NCI-H187 treated with DMSO at 0.1 percent for 48 hours (cell line): ENCODE measurements at regions not wholly inside any gene's neighbourhood (a gene's known extent, or its start where the extent isn't known, plus 50 kb on each side); places are given as distances from the start of the nearest gene placed in this dataset.

Experiments used
- DNase-seq: peaks from one replicate; lab custom pipeline; 2025; lab: John Stamatoyannopoulos, UW

GRCh38 chr14:39863441-39863840, 431.2 kb upstream of the FBXO33 start:
- DNase-seq = no peak

DNA sequence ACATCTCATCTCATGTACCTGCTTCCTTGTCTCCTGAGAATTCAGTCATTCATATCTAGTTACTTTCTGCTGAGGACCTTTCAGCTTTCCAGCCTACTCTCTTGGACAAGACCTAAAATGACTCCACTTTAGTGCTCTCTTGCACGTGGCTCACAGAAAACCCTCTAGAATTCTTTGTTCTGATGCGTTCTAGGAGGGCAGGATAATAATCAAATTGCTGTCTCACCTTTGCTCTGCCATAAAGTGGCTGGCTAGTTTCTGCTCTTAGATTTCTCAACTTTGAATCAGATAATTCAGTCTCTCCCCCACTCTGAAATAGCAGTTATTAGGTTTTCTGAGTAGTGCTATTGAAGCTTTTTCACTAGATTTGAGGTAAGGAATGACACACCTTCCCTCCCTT, 429.5 kb upstream of the FBXO33 start:
- no peak for DNase-seq

DNA sequence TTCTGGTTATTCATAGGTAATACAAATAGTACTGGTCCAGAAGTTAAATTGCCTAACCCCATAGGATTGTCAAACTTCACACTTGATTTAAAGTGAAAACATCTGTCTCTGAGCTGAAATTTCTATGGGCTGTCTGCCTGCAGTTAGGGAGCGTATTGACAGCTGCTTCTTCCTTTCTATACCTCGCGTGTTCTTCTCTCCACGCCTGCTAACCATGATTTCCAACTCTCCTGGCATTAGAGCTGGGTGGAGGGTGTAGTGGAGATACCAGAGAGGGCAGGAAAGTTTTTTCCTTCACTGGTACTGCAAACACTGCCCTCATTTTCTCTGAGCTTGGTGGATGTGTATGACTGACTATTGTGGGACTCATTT, 429.0 kb upstream of the FBXO33 start:
- no peak for DNase-seq

DNA sequence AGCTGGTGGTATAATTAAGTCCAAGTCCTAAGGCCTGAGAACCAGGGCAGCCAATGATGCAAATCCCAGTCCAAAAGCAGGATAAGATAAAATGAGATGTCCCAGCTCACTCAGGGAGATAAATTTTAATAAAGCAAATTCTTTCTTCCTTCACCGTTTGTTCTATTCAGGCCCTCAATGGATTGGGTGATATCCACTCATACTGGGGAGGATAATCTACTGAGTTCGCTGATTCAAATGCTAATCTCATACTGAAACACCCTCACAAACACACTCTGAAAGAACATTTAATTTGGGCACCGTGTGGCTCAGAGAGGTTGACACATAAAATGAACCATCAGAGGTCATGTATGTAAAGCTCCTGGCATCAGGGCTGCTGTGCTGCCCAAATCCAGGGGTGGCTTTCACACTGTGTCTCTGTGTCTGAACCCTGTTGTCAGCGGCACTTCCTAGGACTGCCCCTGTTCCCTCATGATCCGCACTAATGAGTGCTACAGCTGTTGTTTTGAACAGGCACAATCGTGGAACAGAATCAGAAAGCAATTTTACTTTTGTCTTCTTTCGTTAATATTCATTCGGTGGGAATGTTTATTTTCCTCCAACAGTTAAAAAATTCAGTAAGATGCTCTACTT, 428.5 kb upstream of the FBXO33 start:
- DNase-seq = no peak

- DNase-seq = no peak
Observed at GRCh38 chr14:39859314-39859713, 427.1 kb upstream of the FBXO33 start.

- no peak for DNase-seq
Observed at GRCh38 chr14:39857376-39858055, 425.3 kb upstream of the FBXO33 start.

DNA sequence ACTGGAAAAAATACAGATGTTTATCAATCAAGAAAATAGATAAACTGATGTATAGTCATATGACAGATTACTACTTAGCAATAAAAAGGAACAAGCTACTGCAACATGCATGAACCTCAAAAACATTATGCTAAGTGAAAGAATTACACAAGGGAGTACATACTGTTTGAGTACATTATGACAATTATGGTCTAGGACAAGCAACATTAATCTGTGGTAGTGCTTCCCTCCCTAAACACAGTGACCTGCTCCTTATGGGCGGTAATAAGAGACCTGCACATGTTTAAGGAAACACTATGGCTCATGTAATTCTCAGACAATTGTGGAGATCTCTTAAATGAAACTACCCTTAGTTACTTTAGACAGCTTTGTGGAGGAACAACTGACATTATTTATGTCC, 421.2 kb upstream of the FBXO33 start:
- no peak for DNase-seq

DNA sequence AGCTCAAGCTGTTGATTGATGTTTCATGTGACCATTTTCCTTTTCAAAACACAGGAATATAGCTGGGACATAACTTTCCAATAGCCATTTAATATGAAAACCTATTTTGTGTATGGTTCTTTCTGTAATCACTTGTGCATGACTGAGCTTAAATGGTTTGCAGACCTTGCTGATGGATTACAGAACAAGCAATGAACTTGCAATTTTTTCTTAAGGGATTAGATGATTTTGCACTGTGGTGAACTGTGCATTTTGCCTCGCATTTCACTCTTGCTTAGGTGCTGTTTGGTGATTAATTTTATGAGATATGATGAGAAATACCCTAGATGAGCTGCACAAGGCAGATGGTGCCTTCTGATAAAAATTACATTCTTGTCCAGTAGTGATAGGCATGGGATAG, 419.0 kb upstream of the FBXO33 start:
- no peak for DNase-seq

DNA sequence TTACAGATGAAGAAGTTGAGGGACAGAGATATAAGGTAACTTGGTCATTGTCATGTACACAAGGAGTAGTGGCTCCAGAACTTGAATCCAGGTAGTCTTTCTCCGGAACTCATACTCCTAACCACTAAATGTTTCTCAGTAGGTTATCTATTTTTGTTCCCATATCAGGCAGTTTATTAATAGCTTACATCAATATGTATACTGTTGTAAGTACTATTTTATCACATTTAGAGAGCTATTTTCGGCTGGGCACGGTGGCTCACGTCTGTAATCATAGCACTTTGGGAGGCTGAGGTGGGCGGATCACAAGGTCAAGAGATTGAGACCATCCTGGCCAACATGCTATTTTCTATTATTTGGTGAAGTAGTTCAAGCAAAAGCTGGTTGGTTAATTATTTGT, 415.6 kb upstream of the FBXO33 start:
- no peak for DNase-seq

DNA sequence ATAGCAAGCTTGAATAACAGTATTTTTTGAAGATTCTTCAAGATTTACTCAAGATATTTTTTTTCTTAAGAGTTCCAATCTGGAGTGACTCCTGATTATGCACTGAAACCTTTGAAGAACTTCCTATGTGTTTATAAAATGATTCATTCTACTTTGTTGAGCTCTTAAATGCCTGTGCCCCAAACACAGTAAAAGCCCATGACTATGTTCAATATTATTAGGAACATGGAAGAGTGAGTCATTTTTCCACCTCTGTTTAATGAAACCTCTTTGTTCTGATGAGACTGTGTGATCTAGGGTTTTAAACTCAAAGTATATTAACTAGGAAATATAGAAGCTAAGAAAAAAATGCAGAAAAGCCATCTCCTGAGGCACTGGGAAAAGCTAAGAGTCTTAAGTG, 415.0 kb upstream of the FBXO33 start:
- no peak for DNase-seq

DNA sequence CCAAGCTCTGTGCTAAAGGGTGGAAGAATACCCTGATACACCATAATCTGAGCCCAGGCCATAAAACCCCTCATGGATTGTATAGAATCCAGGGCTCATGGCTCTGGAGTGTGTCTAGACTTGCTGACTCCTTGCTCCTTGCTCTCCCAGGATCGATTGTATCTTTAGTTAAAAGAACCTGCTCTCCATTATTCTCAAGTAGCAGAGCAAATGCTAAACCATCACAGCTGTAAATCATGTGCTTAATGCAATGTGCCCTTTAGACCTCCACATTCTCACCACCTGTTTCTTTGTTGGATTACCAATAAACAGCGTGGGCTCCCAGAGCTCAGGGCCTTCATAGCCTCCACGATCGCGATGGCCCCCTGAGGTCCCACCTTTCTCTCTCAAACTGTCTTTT, 411.6 kb upstream of the FBXO33 start:
- no peak for DNase-seq

GRCh38 chr14:39841088-39841487, 408.9 kb upstream of the FBXO33 start:
- no peak for DNase-seq

- no peak for DNase-seq
Observed at GRCh38 chr14:39827901-39828655, 395.8 kb upstream of the FBXO33 start.

DNA sequence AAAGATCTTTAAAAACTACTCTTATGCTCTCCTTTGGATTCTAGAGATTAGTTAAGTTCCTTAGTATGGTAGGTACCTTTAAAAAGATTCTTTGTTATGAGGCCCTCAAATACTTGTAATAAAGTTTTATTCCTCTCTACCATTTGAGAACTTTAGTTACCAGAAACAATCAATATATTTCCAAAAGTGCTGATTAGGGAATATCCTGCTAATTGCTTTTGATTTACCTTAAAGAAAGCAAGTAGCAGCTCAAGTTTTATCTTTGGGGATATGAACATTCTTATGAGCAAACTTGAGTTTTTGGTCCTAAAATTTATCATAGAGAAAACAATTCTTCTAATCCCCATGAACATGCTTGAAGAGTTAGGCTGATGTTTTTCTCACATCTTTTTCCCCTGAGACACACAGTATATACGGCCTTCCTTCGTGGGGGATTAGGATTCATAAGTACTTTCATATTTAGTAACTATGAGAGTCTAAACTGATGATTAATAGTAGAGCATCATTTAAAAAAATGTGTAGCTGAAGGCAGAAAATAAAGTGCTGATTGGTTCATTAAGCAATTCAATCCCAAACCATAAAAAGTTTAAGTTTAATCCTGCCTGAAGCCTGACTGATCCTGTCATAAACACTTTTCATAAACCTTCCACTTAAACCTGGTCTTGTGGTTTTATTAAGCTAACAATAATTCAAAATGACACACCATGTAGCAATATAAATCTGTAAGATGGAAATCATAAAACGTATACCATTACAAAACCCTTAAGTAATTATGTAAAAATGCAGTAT, 380.5 kb upstream of the FBXO33 start:
- no peak for DNase-seq

- DNase-seq = no peak
Observed at GRCh38 chr14:39807271-39807670, 375.0 kb upstream of the FBXO33 start.

DNA sequence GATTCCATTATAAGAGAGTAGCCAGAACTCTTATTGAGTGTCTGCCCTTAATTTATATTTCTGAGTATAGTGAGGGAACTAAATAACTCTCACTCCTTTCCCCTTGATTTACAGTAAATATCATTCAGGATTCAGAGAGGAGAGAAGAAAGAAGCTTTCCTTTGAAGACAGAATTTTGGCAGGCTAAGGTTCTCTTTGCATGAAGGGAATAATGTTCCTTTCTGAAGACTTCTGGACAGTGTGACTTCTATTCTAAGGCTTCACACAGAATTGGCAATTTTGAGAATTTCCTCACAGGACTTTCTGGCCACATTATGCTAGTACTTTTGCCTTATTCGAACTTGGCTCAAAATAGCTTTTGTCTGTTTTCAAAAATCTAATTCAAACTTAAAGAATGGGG, 352.2 kb upstream of the FBXO33 start:
- DNase-seq = no peak

- no peak for DNase-seq
Observed at GRCh38 chr14:39781466-39781865, 349.2 kb upstream of the FBXO33 start.

- DNase-seq = no peak
Observed at GRCh38 chr14:39773387-39774126, 341.3 kb upstream of the FBXO33 start.

DNA sequence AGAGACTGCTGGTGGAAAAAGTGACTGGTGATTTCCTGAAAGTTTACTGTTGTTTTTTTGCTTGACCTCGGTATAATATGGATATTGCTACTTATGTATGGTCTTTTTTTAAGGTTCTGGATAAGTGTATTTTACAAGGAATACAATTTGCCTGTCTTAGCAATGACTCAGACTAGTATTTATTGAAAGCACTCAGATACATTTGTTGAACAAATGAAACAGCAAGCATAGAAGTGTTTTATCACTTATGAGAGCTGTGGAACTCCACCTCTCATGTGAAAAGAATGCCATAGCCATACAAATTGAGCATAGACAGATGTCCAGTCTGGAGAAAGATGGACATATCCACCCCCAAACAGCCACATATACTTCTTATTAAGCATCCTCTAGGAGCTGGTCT, 340.4 kb upstream of the FBXO33 start:
- DNase-seq = no peak

DNA sequence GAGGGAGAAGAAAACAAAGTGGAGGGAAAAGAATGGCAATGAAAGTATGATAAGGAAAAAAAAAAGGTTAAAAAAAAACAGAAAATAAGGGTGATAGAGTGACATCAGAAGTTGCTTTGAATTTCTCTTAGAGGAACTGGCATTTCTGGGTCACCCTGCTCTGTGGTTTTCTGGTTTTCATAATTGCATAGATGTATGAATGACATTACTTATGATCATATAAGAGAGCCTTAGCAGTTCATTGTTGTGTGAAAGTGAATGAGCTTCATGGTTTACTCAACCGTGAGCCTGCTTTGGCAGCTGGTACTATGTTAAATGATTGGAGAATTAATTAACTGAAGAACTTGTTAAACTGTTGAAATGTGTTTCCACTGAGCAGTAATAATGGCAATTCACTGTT, 336.4 kb upstream of the FBXO33 start:
- DNase-seq = no peak

- DNase-seq = no peak
Observed at GRCh38 chr14:39766397-39767000, 334.3 kb upstream of the FBXO33 start.

DNA sequence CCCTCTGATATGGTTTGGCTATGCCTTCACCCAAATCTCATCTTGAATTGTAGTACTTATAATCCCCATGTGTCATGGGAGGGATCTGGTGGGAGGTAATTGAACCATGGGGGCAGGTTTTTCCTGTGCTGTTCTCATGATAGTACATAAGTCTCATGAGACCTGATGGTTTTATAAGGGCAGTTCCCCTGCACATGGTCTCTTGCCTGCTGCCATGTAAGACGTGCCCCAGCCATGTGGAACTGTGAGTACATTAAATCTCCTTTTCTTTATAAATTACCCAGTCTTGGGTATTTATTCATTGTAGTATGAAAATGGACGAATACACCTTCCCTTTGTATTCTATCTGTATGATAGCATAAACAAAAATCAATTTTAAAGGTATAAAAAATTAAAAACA, 333.4 kb upstream of the FBXO33 start:
- no peak for DNase-seq
